ENCODE measurements at regions not wholly inside any gene's neighbourhood (a gene's known extent, or its start where the extent isn't known, plus 50 kb on each side); places are given as distances from the start of the nearest gene placed in this dataset.
A peak's percentile ranks its signal among the peaks of the same experiment; 100 is the strongest.
"Not testable (repeated sequence)": the region's sequence is repeated elsewhere in the genome, so short reads cannot be mapped to it uniquely, and the experiment has no call there.

GRCh38 chr1:65059930-65060538, 88.0 kb upstream of the AK4 start:
- no peak for DNase-seq (ENCODE audit: extremely low read depth, low read depth, low spot score)

GRCh38 chr1:65062339-65062738, 85.7 kb upstream of the AK4 start:
- DNase-seq (ENCODE audit: extremely low read depth, low read depth, low spot score), result no peak

GRCh38 chr1:65063025-65063424, 85.0 kb upstream of the AK4 start:
- no peak for DNase-seq (ENCODE audit: extremely low read depth, low read depth, low spot score)

GRCh38 chr1:65064981-65065380, 83.0 kb upstream of the AK4 start:
- no peak for DNase-seq (ENCODE audit: extremely low read depth, low read depth, low spot score)

GRCh38 chr1:65065524-65066418, 82.2 kb upstream of the AK4 start:
- no peak for DNase-seq (ENCODE audit: extremely low read depth, low read depth, low spot score)

- no peak for DNase-seq (ENCODE audit: extremely low read depth, low read depth, low spot score)
Observed at GRCh38 chr1:65066419-65066765, 81.6 kb upstream of the AK4 start.

- DNase-seq (ENCODE audit: extremely low read depth, low read depth, low spot score), result no peak
Observed at GRCh38 chr1:65066766-65067490, 81.1 kb upstream of the AK4 start.

GRCh38 chr1:65067491-65068201, 80.4 kb upstream of the AK4 start:
- peak; percentile 63 for DNase-seq (ENCODE audit: extremely low read depth, low read depth, low spot score)

- DNase-seq (ENCODE audit: extremely low read depth, low read depth, low spot score), result peak; percentile 22
Observed at GRCh38 chr1:65068202-65069010, 79.6 kb upstream of the AK4 start.

GRCh38 chr1:65069011-65069565, 78.9 kb upstream of the AK4 start:
- no peak for DNase-seq (ENCODE audit: extremely low read depth, low read depth, low spot score)

GRCh38 chr1:65072845-65073244, 75.2 kb upstream of the AK4 start:
- DNase-seq (ENCODE audit: extremely low read depth, low read depth, low spot score), result no peak

GRCh38 chr1:65075123-65075976, 72.7 kb upstream of the AK4 start:
- peak; percentile 57 for DNase-seq (ENCODE audit: extremely low read depth, low read depth, low spot score)

- DNase-seq (ENCODE audit: extremely low read depth, low read depth, low spot score), result no peak
Observed at GRCh38 chr1:65077369-65077768, 70.6 kb upstream of the AK4 start.

GRCh38 chr1:65079941-65080340, 68.1 kb upstream of the AK4 start:
- DNase-seq (ENCODE audit: extremely low read depth, low read depth, low spot score), result no peak

- DNase-seq (ENCODE audit: extremely low read depth, low read depth, low spot score), result no peak
Observed at GRCh38 chr1:65082346-65083040, 65.5 kb upstream of the AK4 start.

- no peak for DNase-seq (ENCODE audit: extremely low read depth, low read depth, low spot score)
Observed at GRCh38 chr1:65083263-65083896, 64.6 kb upstream of the AK4 start.

GRCh38 chr1:65084066-65084465, 63.9 kb upstream of the AK4 start:
- no peak for DNase-seq (ENCODE audit: extremely low read depth, low read depth, low spot score)

- DNase-seq (ENCODE audit: extremely low read depth, low read depth, low spot score), result not testable (repeated sequence)
Observed at GRCh38 chr1:65087519-65087918, 60.5 kb upstream of the AK4 start.

Measured in glomerular endothelial cell (primary cell).